NCI-H526 treated with DMSO at 0.1 percent for 48 hours (cell line): ENCODE measurements at regions not wholly inside any gene's neighbourhood (a gene's known extent, or its start where the extent isn't known, plus 50 kb on each side); places are given as distances from the start of the nearest gene placed in this dataset.
A peak's percentile ranks its signal among the peaks of the same experiment; 100 is the strongest.
"Not testable (repeated sequence)": the region's sequence is repeated elsewhere in the genome, so short reads cannot be mapped to it uniquely, and the experiment has no call there.

Experiments
- DNase-seq: peaks from one replicate; lab custom pipeline; 2025; lab: John Stamatoyannopoulos, UW

GRCh38 chr6:18595774-18596530 lies 208.8 kb downstream of the RNF144B start:
- peak; percentile 10 for DNase-seq

- no peak for DNase-seq
Observed at GRCh38 chr6:18596531-18596835, 209.3 kb downstream of the RNF144B start.

GRCh38 chr6:18598551-18599264 lies 211.6 kb downstream of the RNF144B start:
- DNase-seq, result no peak

GRCh38 chr6:18600255-18600654 lies 213.1 kb downstream of the RNF144B start:
- no peak for DNase-seq

GRCh38 chr6:18601516-18602020 lies 214.4 kb downstream of the RNF144B start:
- no peak for DNase-seq

GRCh38 chr6:18602931-18603330 lies 215.8 kb downstream of the RNF144B start:
- DNase-seq, result no peak

- DNase-seq, result no peak
Observed at GRCh38 chr6:18603361-18603760, 216.2 kb downstream of the RNF144B start.

GRCh38 chr6:18605841-18606240 lies 218.7 kb downstream of the RNF144B start:
- no peak for DNase-seq

- no peak for DNase-seq
Observed at GRCh38 chr6:18609715-18610114, 222.6 kb downstream of the RNF144B start.

- DNase-seq, result no peak
Observed at GRCh38 chr6:18613319-18613925, 226.3 kb downstream of the RNF144B start.

GRCh38 chr6:18629571-18629970 lies 242.4 kb downstream of the RNF144B start:
- DNase-seq, result no peak

- no peak for DNase-seq
Observed at GRCh38 chr6:18632670-18633410, 245.7 kb downstream of the RNF144B start.

GRCh38 chr6:18634912-18635311 lies 247.8 kb downstream of the RNF144B start:
- DNase-seq, result no peak

GRCh38 chr6:18640134-18640533 lies 253.0 kb downstream of the RNF144B start:
- no peak for DNase-seq

- DNase-seq, result no peak
Observed at GRCh38 chr6:18640754-18641153, 253.6 kb downstream of the RNF144B start.

- no peak for DNase-seq
Observed at GRCh38 chr6:18654821-18655220, 267.7 kb downstream of the RNF144B start.

- no peak for DNase-seq
Observed at GRCh38 chr6:18656506-18656905, 269.4 kb downstream of the RNF144B start.

- not testable (repeated sequence) for DNase-seq
Observed at GRCh38 chr6:18659994-18660393, 272.8 kb downstream of the RNF144B start.

GRCh38 chr6:18663011-18663410 lies 275.9 kb downstream of the RNF144B start:
- DNase-seq, result no peak

- no peak for DNase-seq
Observed at GRCh38 chr6:18664401-18664800, 277.3 kb downstream of the RNF144B start.

- DNase-seq, result no peak
Observed at GRCh38 chr6:18667612-18668011, 280.5 kb downstream of the RNF144B start.

GRCh38 chr6:18668994-18669393 lies 281.8 kb downstream of the RNF144B start:
- DNase-seq, result no peak
